Panc1 (cell line): ENCODE measurements at regions not wholly inside any gene's neighbourhood (a gene's known extent, or its start where the extent isn't known, plus 50 kb on each side); places are given as distances from the start of the nearest gene placed in this dataset.

Source experiments
- ATAC-seq: fragments of 200-7000 bp; cut with Tn5 transposase; 2 replicates; pipeline ENCODE4 v1.9.1; 2020; ENCODE audit warnings: mild to moderate bottlenecking, moderate library complexity
- BruUV-seq: library from RNA; stranded (reverse); fragments of 400-500 nt; replicated peaks from 2 replicates; lab custom pipeline; 2021; lab: Mats Ljungman, UMichigan
- CTCF ChIA-PET: fragments of 300-600 bp; sonication (Branson Sonifier 250); formaldehyde crosslinking; loops from one replicate; lab custom pipeline; 2022; ENCODE audit warnings: antibody characterized with exemption; lab: Charles Lee
- POLR2A ChIA-PET: fragments of 300-600 bp; sonication (Branson Sonifier 250); formaldehyde crosslinking; loops from one replicate; lab custom pipeline; 2022; ENCODE audit warnings: antibody characterized with exemption; lab: Charles Lee
- DNase-seq: peaks from one replicate; pipeline ENCODE4 v3.0.0-alpha.2; 2010; ENCODE audit warnings: low read depth, low spot score
- H3K27ac ChIP-seq: 2 replicates; pipeline ENCODE4 v1.5.1; 2011; ENCODE audit warnings: mild to moderate bottlenecking, low read length, inconsistent platforms
- H3K27me3 ChIP-seq: fragments of 200-500 bp; sonication (Bioruptor generic); 2 replicates; pipeline ENCODE4 v1.6.0; 2014; ENCODE audit warnings: low read length, inconsistent platforms; ENCODE audit not compliant: control insufficient read depth, insufficient read depth
- H3K36me3 ChIP-seq: fragments of 200-500 bp; sonication (Bioruptor generic); 2 replicates; pipeline ENCODE4 v1.5.1; 2014; ENCODE audit warnings: inconsistent platforms, mild to moderate bottlenecking, low read length, moderate library complexity; ENCODE audit not compliant: control insufficient read depth, insufficient read depth
- H3K4me1 ChIP-seq: 2 replicates; pipeline ENCODE4 v1.5.1; 2011; ENCODE audit warnings: inconsistent platforms, mild to moderate bottlenecking, low read length, moderate library complexity; ENCODE audit not compliant: control insufficient read depth, insufficient read depth
- H3K4me3 ChIP-seq, 2 experiments: 2 replicates each; pipeline ENCODE4 v1.5.1; 2011 to 2012; ENCODE audit warnings: low read depth in 2 of 2, low read length in 2 of 2, mild to moderate bottlenecking in 2 of 2, inconsistent platforms in 1 of 2, moderate library complexity in 1 of 2
- H3K9me3 ChIP-seq: fragments of 200-500 bp; sonication (Bioruptor generic); 2 replicates; pipeline ENCODE4 v1.5.1; 2014; ENCODE audit warnings: low read depth, mild to moderate bottlenecking, inconsistent platforms, low read length, moderate library complexity; ENCODE audit not compliant: control insufficient read depth, insufficient read depth
- CTCF ChIP-seq: fragments of 450-650 bp; IDR thresholded peaks from 2 replicates; pipeline ENCODE4 v1.5.1; 2017; ENCODE audit warnings: mild to moderate bottlenecking
- POLR2AphosphoS5 ChIP-seq: IDR thresholded peaks from 2 replicates; pipeline ENCODE4 v1.6.1; 2012; ENCODE audit warnings: mild to moderate bottlenecking, low read depth, low read length, moderate library complexity
- REST ChIP-seq, 2 experiments: IDR thresholded peaks; 2 replicates each; pipeline ENCODE4 v1.6.1; 2011 to 2012; ENCODE audit warnings: low read depth in 2 of 2, control low read depth in 1 of 2, low read length in 1 of 2, mild to moderate bottlenecking in 1 of 2, moderate library complexity in 1 of 2; ENCODE audit not compliant: insufficient read depth in 1 of 2
- SIN3A ChIP-seq: IDR thresholded peaks from 2 replicates; pipeline ENCODE4 v1.6.1; 2012; ENCODE audit warnings: low read depth, mild to moderate bottlenecking, low read length, moderate library complexity, borderline replicate concordance; ENCODE audit not compliant: insufficient read depth
- TCF7L2 ChIP-seq: IDR thresholded peaks from 2 replicates; pipeline ENCODE4 v1.6.1; 2011; ENCODE audit warnings: mild to moderate bottlenecking, low read depth, low read length, inconsistent platforms
- in situ Hi-C: cut with HindIII; loops from 2 replicates; pipeline ENCODE4 v1.10.0; 2016; ENCODE audit warnings: low sequenced_read_pairs, low pct_unique_long_range_greater_than_20kb
- intact Hi-C: fragments of 100-400 bp; cut with micrococcal nuclease; formaldehyde crosslinking; loops from one replicate; pipeline ENCODE4 v1.10.0; 2022; ENCODE audit not compliant: unreplicated experiment

- ChIA-PET CTCF (no interaction called here), POLR2A (no interaction called here)
- Histone ChIP-seq H3K36me3 (no peaks in the 10 kb centered on the region), H3K4me1 (no peaks in the 10 kb centered on the region), H3K27ac (no peak overlapping the region), H3K27me3 (no peaks in the 10 kb centered on the region), H3K9me3 (no peaks in the 10 kb centered on the region), H3K4me3 (no peak overlapping the region)
- no peak for DNase-seq
- in situ Hi-C loops (no loop called here), intact Hi-C loops (no loop called here)
- no peak for ATAC-seq
- TF ChIP-seq TCF7L2: no peak
- no peak for TF ChIP-seq CTCF
- no peak for TF ChIP-seq POLR2AphosphoS5
- no peak for TF ChIP-seq REST (IDR thresholded peaks at IDR 0.05; ENCODE audit: insufficient read depth in 1 of 2, low read depth in 2 of 2, low read length in 1 of 2)
- no peak for TF ChIP-seq SIN3A
- BruUV-seq: no TSS peak
Measured at GRCh38 chr22:44437216-44438055, 60.6 kb downstream of the RTL6 start.

- TF ChIP-seq TCF7L2 (no peak), POLR2AphosphoS5 (no peak), CTCF (no peak), REST (IDR thresholded peaks at IDR 0.05; ENCODE audit: insufficient read depth in 1 of 2, low read depth in 2 of 2, low read length in 1 of 2) (no peak), SIN3A (no peak)
- CTCF ChIA-PET: no interaction called here
- no peaks in the 10 kb centered on the region for H3K27me3 ChIP-seq
- intact Hi-C loops: no loop called here
- POLR2A ChIA-PET: no interaction called here
- no peak overlapping the region for H3K4me3 ChIP-seq
- no TSS peak for BruUV-seq
- in situ Hi-C loops: no loop called here
- H3K4me1 ChIP-seq: no peaks in the 10 kb centered on the region
- no peak overlapping the region for H3K27ac ChIP-seq
- no peaks in the 10 kb centered on the region for H3K36me3 ChIP-seq
- ATAC-seq: no peak
- no peaks in the 10 kb centered on the region for H3K9me3 ChIP-seq
- no peak for DNase-seq
Measured at GRCh38 chr22:44436736-44437135, 61.3 kb downstream of the RTL6 start.
